IMR-90 (cell line): ENCODE measurements at regions not wholly inside any gene's neighbourhood (a gene's known extent, or its start where the extent isn't known, plus 50 kb on each side); places are given as distances from the start of the nearest gene placed in this dataset.

Source experiments
- ATAC-seq: fragments of 200-7000 bp; cut with Tn5 transposase; 2 replicates; pipeline ENCODE4 v1.9.1; 2020; ENCODE audit warnings: low read depth, mild to moderate bottlenecking, moderate library complexity
- BruUV-seq: library from RNA; stranded (reverse); fragments of 400-500 nt; replicated peaks from 2 replicates; lab custom pipeline; 2021; lab: Mats Ljungman, UMichigan
- CTCF ChIA-PET: fragments of 300-600 bp; formaldehyde crosslinking; extraction: SDS; loops from one replicate; lab custom pipeline; 2021; ENCODE audit warnings: antibody characterized with exemption; lab: Yijun Ruan, JAX
- POLR2A ChIA-PET: fragments of 300-600 bp; sonication (Branson Sonifier 250); formaldehyde crosslinking; loops from one replicate; lab custom pipeline; 2022; ENCODE audit warnings: antibody characterized with exemption; ENCODE audit not compliant: unreplicated experiment; lab: Charles Lee
- DNase-seq: peaks from one replicate; pipeline ENCODE4 v3.0.0; 2013
- H2AFZ ChIP-seq: replicated peaks from 2 replicates; pipeline ENCODE3; 2013; ENCODE audit warnings: low read length, mild to moderate bottlenecking; ENCODE audit not compliant: poor library complexity
- H2AK5ac ChIP-seq: 2 replicates; pipeline ENCODE4 v1.6.1; 2013; ENCODE audit warnings: low read depth, low read length, inconsistent platforms
- H2AK9ac ChIP-seq: replicated peaks from 2 replicates; pipeline ENCODE3; 2013; ENCODE audit warnings: mild to moderate bottlenecking, low read depth, low read length, moderate library complexity; ENCODE audit not compliant: poor library complexity
- H2BK120ac ChIP-seq: 2 replicates; pipeline ENCODE4 v1.6.1; 2013; ENCODE audit warnings: low read depth, low read length, inconsistent platforms
- H2BK15ac ChIP-seq: 3 replicates; pipeline ENCODE4 v1.6.1; 2013; ENCODE audit warnings: low read depth, low read length, inconsistent platforms
- H2BK20ac ChIP-seq: 2 replicates; pipeline ENCODE4 v1.6.1; 2013; ENCODE audit warnings: low read depth, mild to moderate bottlenecking, inconsistent platforms, low read length, moderate library complexity
- H2BK5ac ChIP-seq: 2 replicates; pipeline ENCODE4 v1.6.1; 2013; ENCODE audit warnings: mild to moderate bottlenecking, low read depth, low read length, inconsistent platforms; ENCODE audit not compliant: poor library complexity, severe bottlenecking
- H3K14ac ChIP-seq: replicated peaks from 2 replicates; pipeline ENCODE4 v1.6.1; 2013; ENCODE audit warnings: low read depth, low read length, inconsistent platforms
- H3K18ac ChIP-seq: 2 replicates; pipeline ENCODE4 v1.6.1; 2013; ENCODE audit warnings: low read depth, low read length, control low read depth
- H3K23ac ChIP-seq: 2 replicates; pipeline ENCODE4 v1.6.1; 2013; ENCODE audit warnings: low read depth, low read length, inconsistent platforms
- H3K27ac ChIP-seq: 2 replicates; pipeline ENCODE4 v1.5.1; 2013; ENCODE audit warnings: mild to moderate bottlenecking, control low read depth, low read length; ENCODE audit not compliant: insufficient read depth
- H3K27me3 ChIP-seq: 2 replicates; pipeline ENCODE4 v1.6.1; 2013; ENCODE audit warnings: low read length; ENCODE audit not compliant: control insufficient read depth, insufficient read depth
- H3K36me3 ChIP-seq: 2 replicates; pipeline ENCODE4 v1.6.1; 2013; ENCODE audit warnings: low read length, mixed read lengths; ENCODE audit not compliant: control insufficient read depth, insufficient read depth
- H3K4ac ChIP-seq: 2 replicates; pipeline ENCODE4 v1.6.1; 2013; ENCODE audit warnings: low read depth, low read length, inconsistent platforms
- H3K4me1 ChIP-seq: 2 replicates; pipeline ENCODE4 v1.6.1; 2013; ENCODE audit warnings: low read length, mixed read lengths; ENCODE audit not compliant: control insufficient read depth, insufficient read depth
- H3K4me2 ChIP-seq: 2 replicates; pipeline ENCODE4 v1.6.1; 2013; ENCODE audit warnings: low read depth, mild to moderate bottlenecking, control low read depth, low read length, moderate library complexity
- H3K4me3 ChIP-seq: 2 replicates; pipeline ENCODE4 v1.5.1; 2013; ENCODE audit warnings: low read depth, mild to moderate bottlenecking, control low read depth, low read length, moderate library complexity; ENCODE audit not compliant: insufficient read depth
- H3K56ac ChIP-seq: 2 replicates; pipeline ENCODE4 v1.6.1; 2013; ENCODE audit warnings: low read length, inconsistent platforms; ENCODE audit not compliant: insufficient read depth; ENCODE audit errors: extremely low read depth
- H3K79me1 ChIP-seq, 2 experiments: 2 replicates each; pipeline ENCODE4 v1.6.1; 2013; ENCODE audit warnings: low read length in 2 of 2, inconsistent platforms in 1 of 2, low read depth in 1 of 2
- H3K9ac ChIP-seq: 2 replicates; pipeline ENCODE4 v1.6.1; 2013; ENCODE audit warnings: low read depth, low read length, control low read depth
- H3K9me1 ChIP-seq: 2 replicates; pipeline ENCODE4 v1.6.1; 2013; ENCODE audit warnings: low read length, inconsistent platforms; ENCODE audit not compliant: insufficient read depth
- H3K9me3 ChIP-seq: 2 replicates; pipeline ENCODE4 v1.6.1; 2013; ENCODE audit warnings: low read length; ENCODE audit not compliant: control insufficient read depth, insufficient read depth
- H4K20me1 ChIP-seq: 2 replicates; pipeline ENCODE4 v1.6.1; 2013; ENCODE audit warnings: low read length, inconsistent platforms; ENCODE audit not compliant: insufficient read depth
- H4K5ac ChIP-seq: 2 replicates; pipeline ENCODE4 v1.6.1; 2013; ENCODE audit warnings: mild to moderate bottlenecking, low read depth, low read length, control low read depth
- H4K8ac ChIP-seq, 2 experiments: 2 replicates each; pipeline ENCODE4 v1.6.1; 2013; ENCODE audit warnings: low read depth in 2 of 2, low read length in 2 of 2, control low read depth in 1 of 2, inconsistent platforms in 1 of 2
- H4K91ac ChIP-seq: 2 replicates; pipeline ENCODE4 v1.6.1; 2013; ENCODE audit warnings: low read depth, low read length, inconsistent platforms; ENCODE audit not compliant: insufficient read depth
- BHLHE40 ChIP-seq: fragments of 150-350 bp; IDR thresholded peaks from 2 replicates; pipeline ENCODE4 v1.6.1; 2016; ENCODE audit warnings: mild to moderate bottlenecking, low read depth, low read length
- CEBPB ChIP-seq: IDR thresholded peaks from 2 replicates; pipeline ENCODE4 v1.6.1; 2012; ENCODE audit warnings: low read depth, low read length, improper control_type of control experiment
- CHD1 ChIP-seq: IDR thresholded peaks from 2 replicates; pipeline ENCODE4 v1.6.1; 2012; ENCODE audit warnings: low read depth, low read length, improper control_type of control experiment
- CTCF ChIP-seq: conservative IDR thresholded peaks from 2 replicates; pipeline ENCODE4 v1.5.1; 2012; ENCODE audit warnings: mild to moderate bottlenecking, low read depth, low read length, improper control_type of control experiment
- ELK1 ChIP-seq: fragments of 150-350 bp; IDR thresholded peaks from 2 replicates; pipeline ENCODE4 v1.6.1; 2016; ENCODE audit warnings: low read depth, mild to moderate bottlenecking, low read length, moderate library complexity, borderline replicate concordance
- FOS ChIP-seq: fragments of 150-350 bp; IDR thresholded peaks from 2 replicates; pipeline ENCODE4 v1.6.1; 2016; ENCODE audit warnings: low read depth, low read length
- MAFK ChIP-seq: IDR thresholded peaks from 2 replicates; pipeline ENCODE4 v1.6.1; 2012; ENCODE audit warnings: low read depth, low read length, improper control_type of control experiment
- MAZ ChIP-seq: IDR thresholded peaks from 2 replicates; pipeline ENCODE4 v1.6.1; 2012; ENCODE audit warnings: low read depth, mild to moderate bottlenecking, low read length, improper control_type of control experiment, moderate library complexity, borderline replicate concordance
- MXI1 ChIP-seq: IDR thresholded peaks from 2 replicates; pipeline ENCODE4 v1.6.1; 2012; ENCODE audit warnings: low read depth, mild to moderate bottlenecking, low read length, moderate library complexity, borderline replicate concordance
- NFE2L2 ChIP-seq: fragments of 150-350 bp; IDR thresholded peaks from 2 replicates; pipeline ENCODE4 v1.6.1; 2016; ENCODE audit warnings: low read depth, mild to moderate bottlenecking, low read length
- POLR2A ChIP-seq: IDR thresholded peaks from 2 replicates; pipeline ENCODE4 v1.6.1; 2012; ENCODE audit warnings: mild to moderate bottlenecking, low read depth, low read length
- RAD21 ChIP-seq: IDR thresholded peaks from 2 replicates; pipeline ENCODE4 v1.6.1; 2012; ENCODE audit warnings: low read length, improper control_type of control experiment
- RCOR1 ChIP-seq: IDR thresholded peaks from 2 replicates; pipeline ENCODE4 v1.6.1; 2012; ENCODE audit warnings: mild to moderate bottlenecking, low read length, improper control_type of control experiment; ENCODE audit not compliant: insufficient replicate concordance
- RFX5 ChIP-seq: IDR thresholded peaks from 2 replicates; pipeline ENCODE4 v1.8.0; 2012; ENCODE audit warnings: low read depth, mild to moderate bottlenecking, low read length, moderate library complexity
- SMC3 ChIP-seq: fragments of 150-350 bp; IDR thresholded peaks from 2 replicates; pipeline ENCODE4 v1.6.1; 2016; ENCODE audit warnings: low read depth, mild to moderate bottlenecking, antibody characterized with exemption, low read length, moderate library complexity
- USF2 ChIP-seq: fragments of 150-350 bp; IDR thresholded peaks from 2 replicates; pipeline ENCODE4 v1.6.1; 2017; ENCODE audit warnings: mild to moderate bottlenecking, antibody characterized with exemption, low read length, low read depth
- dilution Hi-C: fragments of 300-500 bp; cut with HindIII; formaldehyde crosslinking; loops from one replicate; pipeline ENCODE4 v1.14.3; 2018; ENCODE audit warnings: low sequenced_read_pairs; ENCODE audit not compliant: unreplicated experiment
- in situ Hi-C: fragments of 300-500 bp; cut with MboI; formaldehyde crosslinking; loops from 3 replicates; pipeline ENCODE4 v1.14.3; 2019; ENCODE audit warnings: low sequenced_read_pairs, inconsistent platforms, mixed read lengths
- intact Hi-C: fragments of 100-400 bp; cut with micrococcal nuclease; formaldehyde crosslinking; loops from 2 replicates; pipeline ENCODE4 v1.10.0; 2022

GRCh38 chr2:82576656-82577055 lies 1882.4 kb downstream of the SUCLG1 start:
- Histone ChIP-seq H3K9ac (no peak overlapping the region), H3K4me3 (no peak overlapping the region), H2AK9ac (no peak overlapping the region), H3K9me3 (peaks cover 4% of the 10 kb centered on the region; the same call in 1 of the 2 replicates), H2BK20ac (no peak overlapping the region), H3K23ac (no peak overlapping the region), H3K27me3 (no peaks in the 10 kb centered on the region), H3K4me2 (no peak overlapping the region), H2AK5ac (no peak overlapping the region), H2AFZ (no peak overlapping the region), H3K9me1 (no peaks in the 10 kb centered on the region), H4K8ac (no peak overlapping the region), H3K27ac (no peak overlapping the region), H3K36me3 (no peaks in the 10 kb centered on the region), H2BK5ac (no peak overlapping the region), H3K56ac (no peak overlapping the region), H4K91ac (no peak overlapping the region), H4K5ac (no peak overlapping the region), H2BK15ac (no peak overlapping the region), H2BK120ac (no peak overlapping the region), H3K79me1 (no peaks in the 10 kb centered on the region), H3K4me1 (no peaks in the 10 kb centered on the region), H3K18ac (no peak overlapping the region), H3K14ac (no peak overlapping the region), H4K20me1 (no peaks in the 10 kb centered on the region), H3K4ac (no peak overlapping the region)
- ChIA-PET POLR2A (no interaction called here), CTCF (no interaction called here)
- intact Hi-C loops: no loop called here
- TF ChIP-seq RCOR1: no peak
- TF ChIP-seq CTCF: no peak
- TF ChIP-seq RFX5: no peak
- TF ChIP-seq RAD21: no peak
- no peak for TF ChIP-seq NFE2L2
- TF ChIP-seq BHLHE40: no peak
- TF ChIP-seq CHD1: no peak
- no peak for TF ChIP-seq USF2
- no peak for TF ChIP-seq FOS
- no peak for TF ChIP-seq POLR2A
- no peak for TF ChIP-seq MXI1
- TF ChIP-seq CEBPB: no peak
- no peak for TF ChIP-seq ELK1
- TF ChIP-seq MAZ: no peak
- TF ChIP-seq SMC3: no peak
- no peak for TF ChIP-seq MAFK
- DNase-seq (no peak), ATAC-seq (no peak)
- BruUV-seq: no TSS peak
- in situ Hi-C loops: no loop called here
- dilution Hi-C loops: no loop called here
